NCI-H1092 (cell line): ENCODE measurements at regions not wholly inside any gene's neighbourhood (a gene's known extent, or its start where the extent isn't known, plus 50 kb on each side); places are given as distances from the start of the nearest gene placed in this dataset.

Experiments
- DNase-seq: peaks from one replicate; lab custom pipeline; 2025; lab: John Stamatoyannopoulos, UW

DNA sequence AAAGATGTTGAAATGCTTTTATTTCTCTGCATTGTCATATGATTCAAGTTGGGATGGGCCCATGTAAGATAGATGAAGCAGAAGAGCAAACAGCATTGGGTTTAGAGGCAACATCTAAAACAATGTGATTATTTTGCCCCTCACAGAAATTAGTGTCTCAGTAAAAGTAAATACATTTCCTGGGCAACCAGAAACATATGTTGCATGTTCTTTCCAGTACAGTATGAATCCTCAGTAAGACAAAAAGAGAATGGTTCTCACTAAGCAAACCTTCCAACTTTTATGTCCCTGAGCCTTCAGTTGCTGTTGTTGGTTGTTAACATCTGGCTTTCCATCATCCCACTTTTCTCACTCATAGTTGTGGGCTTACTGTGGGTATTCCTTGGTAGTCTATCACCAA is 222.5 kb upstream of the PRPS1L1 start:
- no peak for DNase-seq

DNA sequence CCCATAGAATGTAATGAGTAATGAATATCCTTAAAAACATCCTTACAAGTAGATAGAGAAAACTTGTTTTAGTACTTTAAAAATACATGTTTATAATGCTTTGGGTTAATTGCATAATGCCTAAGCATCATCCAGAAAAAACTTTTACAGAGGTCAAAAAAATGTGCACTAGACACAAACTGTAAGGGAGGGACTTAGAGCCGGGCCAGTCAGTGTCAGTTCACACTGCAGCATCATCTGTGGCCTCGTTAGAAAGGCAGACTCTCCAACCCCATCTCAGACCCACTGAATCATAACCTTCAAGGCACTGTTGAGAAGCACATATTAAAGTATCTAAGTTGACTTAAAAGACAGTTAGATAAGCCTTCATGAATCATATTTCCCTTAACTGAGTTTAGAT is 230.1 kb upstream of the PRPS1L1 start:
- DNase-seq, result no peak

DNA sequence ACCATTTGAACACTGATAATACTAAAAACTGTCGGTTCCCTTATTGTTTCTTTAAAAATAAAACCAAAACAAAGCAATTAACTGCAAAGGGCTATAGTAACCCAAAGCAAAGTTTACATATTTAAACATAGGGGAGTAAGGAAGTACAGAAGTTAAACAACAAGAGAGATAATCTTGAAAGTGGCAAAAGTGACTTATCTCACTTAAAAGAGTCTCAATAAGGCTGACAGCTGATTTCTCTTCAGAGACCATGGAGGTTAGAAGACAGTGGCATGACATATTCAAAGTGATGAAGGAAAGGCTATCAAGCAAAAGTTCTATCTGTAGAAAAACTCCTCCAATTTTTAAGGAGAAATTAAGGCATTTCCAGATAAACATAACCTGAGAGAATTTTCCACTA is 233.5 kb upstream of the HDAC9 start:
- no peak for DNase-seq

DNA sequence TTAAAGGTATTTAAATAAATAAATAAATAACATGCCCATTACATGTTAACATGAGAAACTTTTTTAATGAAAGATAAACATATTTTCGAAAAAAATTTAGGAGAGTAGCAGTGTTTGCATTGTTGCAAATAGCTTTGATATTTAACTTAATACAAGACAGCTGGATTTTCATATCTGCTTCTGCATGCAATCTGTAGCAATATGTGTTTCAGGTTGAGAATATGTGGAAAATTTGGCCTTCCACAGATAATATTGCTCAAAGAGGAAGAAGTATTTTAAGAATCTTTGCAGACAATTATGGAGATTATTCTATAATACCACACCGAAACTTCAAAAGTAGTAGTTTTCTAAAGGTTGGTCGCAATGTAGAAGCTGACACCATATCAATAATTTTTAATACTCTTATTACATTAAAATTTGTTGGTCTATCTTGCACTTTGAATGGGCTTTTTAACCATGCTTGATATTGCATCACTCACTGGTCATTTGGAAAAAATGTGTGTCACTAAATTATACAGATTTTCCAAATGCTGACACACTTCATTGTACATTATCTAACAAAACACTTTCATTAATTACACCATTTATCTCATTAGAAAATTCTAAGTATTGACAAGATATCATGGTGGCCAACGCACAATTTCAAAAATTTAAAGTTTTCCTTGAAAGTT is 229.8 kb upstream of the HDAC9 start:
- DNase-seq, result no peak

DNA sequence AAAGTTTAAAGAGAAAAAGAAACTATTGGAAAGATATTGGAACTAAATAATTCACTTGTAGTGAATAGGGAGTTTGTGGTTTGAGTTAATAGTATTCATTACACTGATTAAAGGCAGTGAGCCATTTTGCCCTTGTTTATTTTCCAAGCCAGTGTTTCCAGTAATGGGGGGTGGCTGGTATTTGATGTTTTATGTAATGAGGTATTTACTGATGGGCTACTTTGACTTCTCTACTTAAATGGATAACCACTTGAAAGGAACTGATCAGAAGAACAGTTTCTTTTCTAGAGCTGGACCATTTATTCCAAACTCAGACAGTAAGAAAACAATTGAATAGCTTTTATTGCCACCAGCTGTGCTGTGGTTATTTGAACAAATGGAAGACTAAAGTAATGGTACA is 227.0 kb upstream of the HDAC9 start:
- DNase-seq, result no peak

DNA sequence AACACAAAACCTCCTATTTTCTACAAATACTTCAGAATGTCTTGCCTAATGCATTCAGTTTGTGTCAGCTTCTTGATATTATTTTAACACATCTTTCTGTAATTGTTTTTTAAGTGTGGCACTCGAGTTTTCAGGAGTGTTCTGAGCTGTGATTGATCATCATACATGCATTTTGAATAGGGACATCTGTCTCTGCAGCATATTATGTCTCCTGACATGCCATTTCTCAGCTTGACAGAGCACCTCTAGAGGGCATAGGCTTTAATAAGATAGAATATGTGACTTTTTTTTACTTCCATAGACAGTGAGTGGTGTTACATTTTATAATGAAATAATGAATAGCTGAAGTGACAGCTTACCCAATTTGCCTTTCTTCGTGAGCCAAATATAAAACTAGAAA is 219.2 kb upstream of the HDAC9 start:
- DNase-seq, result no peak

DNA sequence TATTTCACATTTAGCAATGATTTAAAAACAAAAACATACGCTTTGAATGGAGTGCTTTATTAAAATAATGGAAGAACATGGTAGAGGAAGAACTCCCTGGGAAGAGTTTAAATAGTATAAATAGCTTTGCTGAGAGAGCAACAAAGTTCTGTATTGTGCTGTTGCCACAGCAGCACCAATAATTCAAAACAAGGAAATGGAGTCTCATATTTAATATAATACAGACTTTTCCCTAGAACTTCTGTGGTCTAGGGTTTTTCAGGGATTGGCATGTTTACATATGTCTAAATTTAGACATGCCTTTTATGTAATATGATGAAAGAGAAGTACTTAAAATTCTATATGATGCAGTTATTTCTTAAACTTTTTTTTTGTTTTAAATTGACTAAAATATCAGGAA is 217.2 kb upstream of the HDAC9 start:
- DNase-seq, result no peak

DNA sequence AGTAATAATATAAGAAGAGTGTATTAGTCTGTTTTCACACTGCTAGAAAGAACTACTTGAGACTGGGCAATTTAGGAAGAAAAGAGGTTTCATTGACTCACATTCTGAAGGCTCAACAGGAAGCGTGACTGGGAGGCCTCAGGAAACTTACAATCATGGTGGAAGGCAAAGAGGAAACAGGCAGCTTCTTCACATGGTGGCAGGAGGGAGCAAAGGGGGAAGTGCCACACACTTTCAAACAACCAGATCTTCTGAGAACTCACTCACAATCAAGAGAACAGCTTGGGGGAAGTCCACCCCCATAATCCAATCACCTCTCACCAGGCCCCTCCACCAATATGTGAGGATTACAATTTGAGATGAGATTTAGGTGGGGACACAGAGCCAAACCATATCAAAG is 212.5 kb upstream of the HDAC9 start:
- DNase-seq, result no peak

DNA sequence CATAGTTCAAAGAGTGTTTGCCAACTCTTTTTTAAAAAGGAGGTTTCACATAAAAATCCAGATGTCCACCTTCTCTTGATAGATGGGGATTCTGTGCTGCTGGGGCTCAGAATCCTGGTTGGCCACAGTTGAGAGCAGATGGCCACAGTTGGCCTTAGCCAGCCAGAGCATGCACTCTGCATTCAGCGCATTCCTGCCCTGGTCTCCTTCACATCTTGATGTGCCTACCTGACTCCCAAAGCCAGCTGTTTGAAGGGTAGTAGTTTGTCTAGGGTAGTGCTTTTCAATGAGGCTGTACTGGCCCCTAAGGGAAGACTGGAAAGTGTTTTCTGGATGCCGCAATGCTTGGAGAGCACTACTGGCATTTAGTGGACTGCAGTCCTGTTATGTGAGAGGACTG is 208.1 kb upstream of the HDAC9 start:
- DNase-seq, result no peak

DNA sequence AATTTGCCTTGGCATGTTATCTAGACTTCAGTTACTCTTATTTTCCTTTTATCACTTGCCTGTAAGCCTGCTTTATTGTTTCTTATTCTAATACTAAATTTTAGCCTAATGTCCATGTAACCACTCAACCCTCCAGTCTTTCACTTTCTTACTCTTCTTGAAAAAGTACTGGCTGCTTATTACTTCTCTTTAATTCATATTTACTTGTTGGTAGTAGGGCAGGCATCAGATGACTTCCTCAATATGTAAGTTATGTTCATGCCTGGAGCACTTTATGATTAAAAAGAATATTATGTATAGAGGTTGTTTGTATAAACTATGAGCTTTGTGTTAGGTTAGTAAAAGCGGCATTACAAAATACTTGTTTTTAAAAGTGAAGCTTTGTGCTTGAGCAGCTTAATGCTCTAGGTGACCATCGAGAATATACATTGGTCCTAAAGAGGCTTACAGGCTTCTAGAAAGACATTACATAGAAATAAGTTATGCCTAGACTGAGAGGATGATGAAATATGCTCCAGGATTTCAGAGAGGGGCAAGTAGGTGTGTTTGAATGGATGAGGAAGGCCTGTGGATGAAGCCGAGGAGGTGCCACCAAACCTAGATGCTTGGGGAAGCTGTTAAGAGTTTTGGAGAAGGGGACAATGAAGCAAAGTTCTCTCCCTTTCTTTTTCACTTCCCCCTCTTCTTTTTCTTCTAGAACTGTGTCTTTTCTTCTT is 207.1 kb upstream of the HDAC9 start:
- no peak for DNase-seq

DNA sequence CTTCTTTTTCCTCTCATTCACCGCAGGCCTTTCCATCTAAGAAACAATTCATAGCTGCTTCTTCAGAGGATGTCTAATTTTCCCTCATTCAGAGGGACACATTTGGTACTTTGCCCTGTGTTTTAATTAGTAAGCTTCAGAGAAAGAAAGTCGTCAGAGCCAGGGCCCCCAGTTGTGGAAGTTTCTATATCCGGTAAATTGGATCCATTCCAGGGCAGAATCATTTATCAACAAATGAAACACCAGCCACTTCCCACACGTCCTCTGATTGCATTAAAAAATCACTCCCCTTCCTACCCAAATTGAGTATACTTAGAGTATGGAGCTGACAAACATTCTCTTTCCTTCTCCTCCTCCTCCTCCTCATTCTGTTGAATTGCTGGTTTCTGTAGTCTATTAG is 205.8 kb upstream of the HDAC9 start:
- DNase-seq, result no peak

DNA sequence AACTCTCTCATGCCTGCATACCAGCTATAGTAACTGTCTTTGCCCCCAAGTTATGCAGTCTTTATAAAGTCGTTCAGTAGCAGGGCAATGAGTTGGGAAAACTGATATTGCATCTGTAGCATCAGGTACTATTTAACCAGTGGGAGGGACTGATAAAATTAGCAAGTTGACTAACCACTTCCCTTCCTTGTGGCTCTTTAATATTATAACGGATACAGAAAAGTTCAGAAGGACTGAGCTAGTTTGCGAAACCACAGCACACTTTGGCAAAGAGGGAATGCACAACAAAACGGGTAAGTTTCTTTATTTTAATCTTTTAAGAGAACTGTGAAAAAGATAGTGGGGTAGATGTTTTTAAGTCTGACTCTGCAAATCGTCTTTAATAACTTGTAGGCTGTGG is 205.3 kb upstream of the HDAC9 start:
- no peak for DNase-seq

DNA sequence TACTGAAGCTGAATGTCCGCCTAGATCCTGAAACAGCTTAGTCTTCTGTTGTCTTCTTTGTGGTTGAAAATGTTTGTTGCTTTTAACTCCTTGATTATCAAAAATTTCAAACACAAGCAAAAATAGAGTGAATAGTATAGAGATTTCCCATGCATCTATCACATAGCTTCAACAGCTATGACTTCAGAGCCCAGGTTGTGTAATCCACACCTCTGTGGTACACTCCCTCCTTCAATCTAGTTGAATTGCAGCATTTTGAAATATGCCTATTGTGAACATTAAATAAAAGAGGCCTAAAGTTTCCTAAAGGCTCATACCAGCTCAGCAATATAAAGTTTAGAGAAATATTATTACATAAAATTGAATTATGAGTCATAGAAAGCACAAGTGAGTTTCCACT is 204.7 kb upstream of the HDAC9 start:
- DNase-seq, result no peak

DNA sequence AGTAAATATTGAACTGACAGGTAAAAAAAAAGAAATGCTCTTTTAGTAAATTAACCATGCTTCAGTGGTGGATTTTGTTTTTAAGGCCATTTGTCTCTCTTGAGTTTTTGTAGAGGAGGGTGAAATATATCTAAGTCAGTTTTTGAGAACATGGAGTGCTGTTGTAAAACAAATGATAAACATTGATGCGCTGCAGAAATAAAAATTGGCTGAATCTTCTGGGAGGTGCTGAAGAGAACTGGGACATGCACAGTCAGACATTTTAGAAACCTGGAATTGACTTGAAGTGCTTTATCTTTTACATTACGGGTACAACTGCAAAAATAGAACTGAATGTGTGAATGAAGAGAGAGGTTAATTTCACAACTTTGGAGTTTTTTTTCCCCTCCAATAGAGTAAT is 203.0 kb upstream of the HDAC9 start:
- no peak for DNase-seq

DNA sequence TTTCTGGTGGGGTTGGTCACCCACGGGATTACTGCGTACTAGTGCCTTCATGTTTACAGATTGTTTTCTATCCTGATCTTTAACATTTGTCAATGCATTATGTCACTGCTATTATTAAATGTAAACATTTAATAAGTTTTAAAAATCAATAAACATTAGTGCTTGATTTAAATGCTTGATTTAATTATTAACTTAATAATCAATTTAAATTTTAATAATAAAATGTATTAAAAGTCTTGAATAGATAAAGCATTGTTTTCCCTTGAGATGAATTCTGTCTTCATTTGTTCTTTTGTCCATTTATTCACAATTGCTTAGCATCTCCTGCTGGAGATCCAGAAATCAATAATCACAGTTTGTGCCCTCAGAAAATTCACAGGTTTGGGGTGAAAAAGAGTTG is 201.8 kb upstream of the HDAC9 start:
- DNase-seq, result no peak

DNA sequence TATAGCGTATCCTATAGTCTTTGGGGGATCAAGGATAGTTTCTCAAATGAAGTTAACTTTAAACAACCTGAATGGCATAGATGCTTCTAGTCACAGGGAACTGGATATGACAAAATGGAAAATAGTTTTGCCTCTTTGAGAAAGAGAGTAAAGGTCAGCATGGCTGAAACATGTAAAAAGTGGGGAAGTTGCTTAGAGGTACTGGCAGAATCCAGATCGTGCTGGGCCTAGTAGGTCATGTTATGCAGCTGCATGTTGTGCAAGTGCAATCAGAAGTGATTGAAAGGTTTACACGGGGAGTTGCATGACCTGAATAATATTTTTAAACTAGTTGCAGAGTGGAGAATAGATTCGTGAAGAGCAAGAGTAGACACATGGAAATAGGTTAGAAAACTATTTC is 201.1 kb upstream of the HDAC9 start:
- DNase-seq, result no peak

DNA sequence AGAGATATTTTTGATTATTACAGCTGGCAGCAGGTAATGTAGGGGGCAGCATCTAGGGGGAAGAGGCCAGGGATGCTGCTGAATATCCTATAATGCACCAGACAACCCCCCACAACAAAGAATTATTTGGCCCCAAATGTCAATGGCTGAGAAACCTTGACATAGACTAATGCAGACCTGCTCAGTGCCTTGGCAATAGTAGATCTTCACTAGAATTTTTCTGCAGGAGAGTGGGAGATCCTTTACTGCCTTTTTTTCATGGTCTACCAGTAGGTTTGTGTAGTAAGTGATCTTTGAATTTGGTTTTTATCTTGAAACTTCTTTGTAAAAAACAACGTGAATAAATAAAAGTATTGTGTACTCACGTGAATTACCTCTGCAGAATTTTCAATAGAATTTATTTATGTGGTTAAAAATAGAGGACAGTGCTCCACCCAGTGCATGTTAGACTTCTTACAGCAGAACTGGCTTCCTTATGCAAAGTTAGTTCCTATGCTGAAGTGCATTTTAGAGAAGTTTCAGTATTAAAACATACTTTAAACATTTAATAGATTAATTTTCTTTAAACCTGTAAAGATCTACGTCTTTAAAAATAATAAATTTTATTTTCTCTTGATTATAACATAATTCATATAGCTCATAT is 199.6 kb upstream of the HDAC9 start:
- DNase-seq, result no peak

DNA sequence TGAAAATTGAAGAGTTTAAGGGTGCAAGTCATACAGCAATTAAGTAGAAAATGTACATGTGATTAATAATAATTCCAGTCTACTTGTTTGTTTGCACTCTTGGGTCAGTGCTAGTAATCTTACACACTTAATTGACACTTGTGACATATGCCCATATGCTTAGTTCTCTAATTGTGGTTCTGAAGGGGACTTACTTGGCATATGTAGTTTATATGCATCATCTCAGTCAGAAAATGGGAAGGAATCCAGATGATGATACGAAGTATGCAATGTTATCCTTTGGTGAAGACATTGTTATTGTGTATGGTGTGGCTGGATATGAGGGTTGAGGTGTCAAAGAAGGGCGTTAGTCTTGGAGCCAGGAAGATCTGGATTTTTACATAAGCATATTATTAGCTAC is 193.5 kb upstream of the HDAC9 start:
- no peak for DNase-seq

DNA sequence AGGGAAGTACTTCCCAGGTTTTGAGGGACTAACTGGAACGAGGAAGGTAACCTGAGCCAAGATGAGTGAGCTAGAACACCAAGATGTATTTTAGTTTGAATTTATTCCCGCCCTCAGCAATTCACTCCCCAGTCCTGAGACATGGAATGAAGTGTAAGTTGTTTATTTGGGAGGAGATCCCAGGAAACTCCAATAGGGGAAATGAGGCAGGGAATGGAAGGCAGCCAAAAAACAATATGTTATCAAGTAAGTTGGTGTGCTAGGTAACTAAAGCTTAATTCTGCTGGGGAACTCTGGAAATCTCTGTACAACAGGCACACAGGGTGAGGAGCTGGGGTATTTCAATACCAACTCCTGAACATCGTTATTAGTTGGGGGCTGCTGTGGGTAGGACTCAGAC is 189.7 kb upstream of the HDAC9 start:
- DNase-seq, result no peak

DNA sequence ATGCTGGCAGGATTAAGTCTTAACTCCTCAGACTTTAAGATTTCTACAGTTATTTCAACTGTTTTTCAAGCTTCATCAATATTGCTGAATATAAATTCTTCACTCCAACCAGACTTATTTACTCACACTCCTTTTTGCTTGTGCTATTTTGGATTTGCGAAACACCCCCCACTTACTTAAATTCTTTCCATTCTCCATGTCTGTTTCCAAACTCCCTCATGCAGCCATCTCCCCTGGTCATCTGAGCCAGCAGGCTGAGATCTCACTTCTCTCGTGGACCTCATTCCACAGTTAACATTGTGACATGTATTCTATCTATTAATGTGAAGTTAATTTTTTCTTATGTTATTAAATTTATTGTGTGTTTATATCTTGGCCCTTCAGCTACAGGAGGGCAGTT is 188.9 kb upstream of the HDAC9 start:
- DNase-seq, result no peak

DNA sequence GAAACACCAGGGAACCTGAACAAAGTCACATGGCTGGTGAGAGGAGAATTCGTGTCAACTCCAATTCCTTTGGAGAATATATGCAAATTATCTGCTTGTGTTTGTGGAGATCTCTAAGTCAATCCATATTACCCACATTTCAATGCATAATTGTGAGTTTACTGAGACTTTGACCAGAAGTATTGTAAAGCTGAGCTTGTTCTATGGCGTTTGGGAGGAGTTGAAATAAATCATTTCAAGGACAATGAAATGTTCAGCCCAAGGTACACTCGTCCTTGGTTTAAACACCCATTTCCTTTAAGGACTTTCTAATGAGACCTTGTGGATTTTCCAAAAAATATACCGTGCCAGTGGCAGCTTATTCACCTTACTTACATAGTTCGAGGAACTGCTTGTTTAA is 186.6 kb upstream of the HDAC9 start:
- no peak for DNase-seq

DNA sequence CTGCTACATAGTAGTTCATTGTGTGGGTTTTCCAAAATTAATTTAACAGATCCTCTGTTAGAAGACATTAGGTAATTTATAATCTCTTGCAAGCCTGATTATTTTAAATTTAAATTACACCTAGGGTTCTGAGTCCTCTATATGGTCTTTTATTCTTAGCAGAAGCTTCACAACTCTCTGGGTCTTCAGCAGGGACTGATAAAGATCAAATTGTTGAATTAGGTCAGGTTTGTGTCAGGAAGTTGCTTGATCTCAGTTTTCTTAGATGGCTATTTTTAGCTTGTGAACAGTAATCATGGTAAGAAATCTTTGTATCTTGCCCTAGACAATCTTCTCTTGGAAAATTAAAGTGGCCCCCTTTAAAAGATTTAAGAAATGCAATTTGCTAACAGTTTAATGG is 183.1 kb upstream of the HDAC9 start:
- DNase-seq, result no peak

DNA sequence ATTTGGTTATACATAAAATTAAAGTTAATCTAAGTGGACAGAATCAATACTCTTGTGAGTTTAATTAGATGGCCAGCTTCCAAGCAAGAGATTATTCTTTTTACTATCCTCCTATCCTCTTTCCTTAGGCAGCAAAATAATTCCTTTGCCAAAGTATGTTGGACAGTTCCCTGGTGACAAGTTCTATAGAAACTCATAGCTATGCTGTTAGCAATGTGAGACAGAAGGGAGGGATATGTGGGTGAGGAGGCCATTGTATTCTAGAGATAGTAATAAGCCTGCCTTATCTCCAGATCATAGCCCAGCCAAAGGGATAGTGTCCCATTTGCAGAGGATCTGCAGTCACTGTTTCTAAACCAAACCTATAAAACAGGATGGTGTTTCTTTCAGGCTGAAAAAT is 181.6 kb upstream of the HDAC9 start:
- no peak for DNase-seq

DNA sequence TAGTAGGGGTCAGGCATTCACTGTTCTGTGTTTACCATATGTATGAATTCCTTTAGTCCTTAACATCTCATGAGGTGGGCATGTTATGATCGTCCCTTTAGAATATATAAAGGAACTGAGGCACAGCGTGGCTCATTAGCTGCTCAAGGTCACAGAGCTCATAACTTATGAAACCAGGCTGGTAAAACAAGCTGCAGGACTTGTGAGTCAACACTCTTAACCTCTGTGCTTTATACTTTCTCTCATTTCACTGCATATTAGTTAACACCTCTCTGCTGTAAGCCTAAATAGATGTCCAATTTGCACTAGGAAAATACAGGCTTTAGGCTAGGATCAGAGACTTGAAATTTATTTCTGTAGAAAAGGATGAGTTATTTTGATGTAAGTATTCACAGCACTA is 180.3 kb upstream of the HDAC9 start:
- no peak for DNase-seq
